ENCODE measurements at regions not wholly inside any gene's neighbourhood (a gene's known extent, or its start where the extent isn't known, plus 50 kb on each side); places are given as distances from the start of the nearest gene placed in this dataset.

DNA sequence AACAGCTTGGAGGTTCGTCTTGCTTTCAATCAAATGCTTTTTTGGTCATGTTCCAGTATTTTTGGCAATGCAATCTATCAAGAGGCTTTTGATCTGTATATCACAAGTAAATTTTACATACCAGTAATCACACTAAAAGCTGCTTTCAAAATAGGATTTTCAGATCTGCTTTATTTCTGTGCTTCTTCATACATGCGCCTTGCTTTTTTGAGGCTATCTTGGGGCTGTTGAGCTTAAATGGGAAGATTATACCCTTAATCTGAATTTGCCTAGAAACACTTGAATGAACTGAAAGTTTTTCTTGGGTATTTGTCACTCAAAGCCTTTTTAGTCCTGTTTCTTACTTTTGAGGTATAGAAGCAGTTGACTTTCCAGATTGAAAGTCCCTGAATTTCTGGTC is 62.1 kb upstream of the DCBLD2 start (continued):
- TF ChIP-seq ZBTB4 (CRISPR knock-in tag; IDR thresholded peaks at IDR 0.05), result no peak
- TF ChIP-seq BCL11A (IDR thresholded peaks at IDR 0.05; ENCODE audit: low read depth, low read length), result no peak
- no peak for TF ChIP-seq MAX (IDR thresholded peaks at IDR 0.05; ENCODE audit: low read depth, low read length)
- TF ChIP-seq ZBTB40 (IDR thresholded peaks at IDR 0.05; ENCODE audit: borderline replicate concordance), result no peak
- TF ChIP-seq PBX3 (IDR thresholded peaks at IDR 0.05; ENCODE audit: insufficient replicate concordance, low read depth, low read length), result no peak
- TF ChIP-seq KLF5 (IDR thresholded peaks at IDR 0.05; ENCODE audit: partially characterized antibody), result no peak
- TF ChIP-seq, protein P1, sequence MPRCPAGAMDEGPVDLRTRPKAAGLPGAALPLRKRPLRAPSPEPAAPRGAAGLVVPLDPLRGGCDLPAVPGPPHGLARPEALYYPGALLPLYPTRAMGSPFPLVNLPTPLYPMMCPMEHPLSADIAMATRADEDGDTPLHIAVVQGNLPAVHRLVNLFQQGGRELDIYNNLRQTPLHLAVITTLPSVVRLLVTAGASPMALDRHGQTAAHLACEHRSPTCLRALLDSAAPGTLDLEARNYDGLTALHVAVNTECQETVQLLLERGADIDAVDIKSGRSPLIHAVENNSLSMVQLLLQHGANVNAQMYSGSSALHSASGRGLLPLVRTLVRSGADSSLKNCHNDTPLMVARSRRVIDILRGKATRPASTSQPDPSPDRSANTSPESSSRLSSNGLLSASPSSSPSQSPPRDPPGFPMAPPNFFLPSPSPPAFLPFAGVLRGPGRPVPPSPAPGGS (IDR thresholded peaks at IDR 0.05; ENCODE audit: borderline replicate concordance, insufficient read depth, low read depth, low read length, poor library complexity, severe bottlenecking), result no peak
- no peak for TF ChIP-seq MTA3 (IDR thresholded peaks at IDR 0.05; ENCODE audit: borderline replicate concordance, low read length)
